ENCODE measurements at regions not wholly inside any gene's neighbourhood (a gene's known extent, or its start where the extent isn't known, plus 50 kb on each side); places are given as distances from the start of the nearest gene placed in this dataset.

DNA sequence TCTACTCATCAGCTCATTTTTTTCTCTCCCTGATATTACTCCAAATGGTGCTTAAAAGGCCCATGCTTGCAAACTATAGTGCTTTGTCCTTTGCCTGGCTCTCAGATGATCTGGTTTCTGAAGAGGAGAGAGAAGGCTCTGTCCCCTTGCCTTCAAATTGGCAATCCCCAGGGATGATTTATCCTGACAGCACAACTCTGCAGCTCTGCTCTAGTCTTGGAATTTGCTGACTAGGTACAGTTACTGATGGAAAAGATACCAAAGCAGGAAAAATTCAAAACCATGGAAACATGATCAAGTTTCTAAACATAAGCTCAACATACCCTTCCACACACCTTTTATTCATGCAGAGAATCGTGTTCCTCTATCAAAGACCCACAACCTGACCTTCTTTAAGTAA lies 106.7 kb upstream of the CADPS start:
- TF ChIP-seq REST (IDR thresholded peaks at IDR 0.05; ENCODE audit: low read depth) (no peak), EP300 (IDR thresholded peaks at IDR 0.05; ENCODE audit: borderline replicate concordance) (no peak), USF1 (IDR thresholded peaks at IDR 0.05) (no peak), CREB1 (IDR thresholded peaks at IDR 0.05; ENCODE audit: low read depth) (no peak), TEAD4 (IDR thresholded peaks at IDR 0.05) (no peak), FOXM1 (IDR thresholded peaks at IDR 0.05; ENCODE audit: borderline replicate concordance, low read depth) (no peak), TAF1 (IDR thresholded peaks at IDR 0.05; ENCODE audit: low read depth) (no peak), NFIC (IDR thresholded peaks at IDR 0.05) (no peak), CEBPB (IDR thresholded peaks at IDR 0.05) (no peak), YY1 (IDR thresholded peaks at IDR 0.05; ENCODE audit: low read depth) (no peak), RAD21 (IDR thresholded peaks at IDR 0.05; ENCODE audit: low read depth) (no peak), EGR1 (IDR thresholded peaks at IDR 0.05) (no peak), TCF12 (IDR thresholded peaks at IDR 0.05; ENCODE audit: low read depth) (no peak)
- TF ChIP-seq, protein P1, sequence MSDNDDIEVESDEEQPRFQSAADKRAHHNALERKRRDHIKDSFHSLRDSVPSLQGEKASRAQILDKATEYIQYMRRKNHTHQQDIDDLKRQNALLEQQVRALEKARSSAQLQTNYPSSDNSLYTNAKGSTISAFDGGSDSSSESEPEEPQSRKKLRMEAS (IDR thresholded peaks at IDR 0.05), result no peak
